Uterus (tissue), 3 donors: ENCODE measurements at regions not wholly inside any gene's neighbourhood (a gene's known extent, or its start where the extent isn't known, plus 50 kb on each side); places are given as distances from the start of the nearest gene placed in this dataset.

Experiments used
- DNase-seq, 2 donors: peaks; one replicate each; pipeline ENCODE4 v3.0.0-alpha.2; 2019 to 2020
- H3K27ac ChIP-seq, 2 donors: fragments of 200-600 bp; sonication (generic); 1 replicate in 1 of 2; 2 replicates in 1 of 2; pipeline ENCODE4 v1.5.1; 2016 to 2018
- H3K27me3 ChIP-seq, 2 donors: fragments of 200-600 bp; sonication (generic); one replicate each; pipeline ENCODE4 v1.5.1; 2018 to 2019; ENCODE audit warnings: control low read depth in 1 of 2
- H3K36me3 ChIP-seq, 2 donors: fragments of 200-600 bp; sonication (generic); one replicate each; pipeline ENCODE4 v1.5.1; 2019; ENCODE audit warnings: control low read depth in 1 of 2
- H3K4me1 ChIP-seq, 2 donors: fragments of 200-600 bp; sonication (generic); one replicate each; pipeline ENCODE4 v1.5.1; 2018 to 2019; ENCODE audit warnings: control low read depth in 1 of 2
- H3K4me3 ChIP-seq, 2 donors: fragments of 200-600 bp; sonication (generic); 1 replicate in 1 of 2; 2 replicates in 1 of 2; pipeline ENCODE4 v1.5.1; 2018 to 2019; ENCODE audit warnings: mild to moderate bottlenecking in 1 of 2
- H3K9me3 ChIP-seq, 2 donors: fragments of 200-600 bp; sonication (generic); one replicate each; pipeline ENCODE4 v1.5.1; 2019; ENCODE audit warnings: control low read depth in 1 of 2
- POLR2A ChIP-seq, 2 donors: fragments of 450-650 bp; IDR thresholded peaks; one replicate each; pipeline ENCODE4 v1.6.1; 2016; ENCODE audit warnings: antibody characterized with exemption in 2 of 2, mild to moderate bottlenecking in 1 of 2, moderate library complexity in 1 of 2
- intact Hi-C: fragments of 100-400 bp; cut with DNase I; formaldehyde crosslinking; loops from one replicate; pipeline ENCODE4 v1.15.1; 2023; ENCODE audit warnings: low total_unique reads
- TF ChIP-seq, protein P1 (sequence below), 4 experiments: fragments of 200-600 bp in 2 of 4; fragments of 450-650 bp in 2 of 4; sonication (generic) in 2 of 4; IDR thresholded peaks; one replicate each; pipeline ENCODE4 v1.5.1; 2016 to 2019; ENCODE audit warnings: antibody characterized with exemption in 4 of 4, mild to moderate bottlenecking in 2 of 4, moderate library complexity in 1 of 4
- donor health status: DM: yes; HTN: yes; CAD: no.

DNA sequence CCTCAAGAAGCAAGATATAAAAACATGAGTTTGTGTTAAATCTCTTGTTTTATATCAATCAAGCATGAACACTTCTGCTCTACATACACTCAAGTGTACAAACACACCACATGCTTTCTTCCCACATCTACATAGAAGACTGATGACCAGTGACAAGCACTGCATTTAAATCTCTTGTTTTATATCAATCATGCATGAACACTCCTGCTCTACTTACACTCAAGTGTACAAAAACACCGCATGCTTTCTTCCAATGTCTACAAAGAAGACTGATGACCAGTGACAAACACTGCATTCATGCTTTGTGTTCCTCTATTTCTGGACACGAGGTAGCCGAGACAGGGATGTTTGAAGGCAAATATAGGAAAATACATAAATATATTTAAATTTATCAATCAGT is 642.0 kb upstream of the PFKP start:
- TF ChIP-seq, protein P1, sequence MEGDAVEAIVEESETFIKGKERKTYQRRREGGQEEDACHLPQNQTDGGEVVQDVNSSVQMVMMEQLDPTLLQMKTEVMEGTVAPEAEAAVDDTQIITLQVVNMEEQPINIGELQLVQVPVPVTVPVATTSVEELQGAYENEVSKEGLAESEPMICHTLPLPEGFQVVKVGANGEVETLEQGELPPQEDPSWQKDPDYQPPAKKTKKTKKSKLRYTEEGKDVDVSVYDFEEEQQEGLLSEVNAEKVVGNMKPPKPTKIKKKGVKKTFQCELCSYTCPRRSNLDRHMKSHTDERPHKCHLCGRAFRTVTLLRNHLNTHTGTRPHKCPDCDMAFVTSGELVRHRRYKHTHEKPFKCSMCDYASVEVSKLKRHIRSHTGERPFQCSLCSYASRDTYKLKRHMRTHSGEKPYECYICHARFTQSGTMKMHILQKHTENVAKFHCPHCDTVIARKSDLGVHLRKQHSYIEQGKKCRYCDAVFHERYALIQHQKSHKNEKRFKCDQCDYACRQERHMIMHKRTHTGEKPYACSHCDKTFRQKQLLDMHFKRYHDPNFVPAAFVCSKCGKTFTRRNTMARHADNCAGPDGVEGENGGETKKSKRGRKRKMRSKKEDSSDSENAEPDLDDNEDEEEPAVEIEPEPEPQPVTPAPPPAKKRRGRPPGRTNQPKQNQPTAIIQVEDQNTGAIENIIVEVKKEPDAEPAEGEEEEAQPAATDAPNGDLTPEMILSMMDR (IDR thresholded peaks at IDR 0.05): no peak
- H3K4me1 ChIP-seq: no peaks in the 10 kb centered on the region
- H3K36me3 ChIP-seq: no peaks in the 10 kb centered on the region
- H3K4me3 ChIP-seq: no peak overlapping the region
- H3K9me3 ChIP-seq: no peaks in the 10 kb centered on the region
- no peaks in the 10 kb centered on the region for H3K27me3 ChIP-seq
- intact Hi-C loops: no loop called here
- no peak overlapping the region for H3K27ac ChIP-seq
- DNase-seq: no peak

DNA sequence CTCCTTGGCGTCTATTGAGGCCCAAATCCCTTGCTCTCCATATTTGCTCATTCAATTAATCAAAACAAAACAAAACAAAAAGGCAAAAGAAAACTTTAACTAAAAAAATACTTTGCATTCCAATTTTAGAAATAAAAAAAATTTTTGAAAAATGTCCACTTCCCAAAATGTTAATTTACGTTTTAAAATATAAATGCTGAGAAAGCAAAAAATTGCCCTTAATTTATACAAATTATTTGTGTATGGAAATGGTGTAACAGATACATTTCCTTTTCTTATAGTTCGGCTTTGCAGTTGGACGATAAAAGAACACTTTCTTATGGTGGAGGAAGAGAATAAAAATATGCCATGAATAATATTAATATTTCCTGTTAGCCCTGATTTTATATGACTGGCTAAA is 652.8 kb upstream of the PFKP start:
- Histone ChIP-seq H3K9me3 (no peaks in the 10 kb centered on the region), H3K27me3 (no peaks in the 10 kb centered on the region), H3K4me1 (no peaks in the 10 kb centered on the region), H3K27ac (no peak overlapping the region), H3K36me3 (no peaks in the 10 kb centered on the region), H3K4me3 (no peak overlapping the region)
- intact Hi-C loops: no loop called here
- DNase-seq: no peak
- no peak for TF ChIP-seq POLR2A (IDR thresholded peaks at IDR 0.05)
- TF ChIP-seq, protein P1 (IDR thresholded peaks at IDR 0.05): no peak

DNA sequence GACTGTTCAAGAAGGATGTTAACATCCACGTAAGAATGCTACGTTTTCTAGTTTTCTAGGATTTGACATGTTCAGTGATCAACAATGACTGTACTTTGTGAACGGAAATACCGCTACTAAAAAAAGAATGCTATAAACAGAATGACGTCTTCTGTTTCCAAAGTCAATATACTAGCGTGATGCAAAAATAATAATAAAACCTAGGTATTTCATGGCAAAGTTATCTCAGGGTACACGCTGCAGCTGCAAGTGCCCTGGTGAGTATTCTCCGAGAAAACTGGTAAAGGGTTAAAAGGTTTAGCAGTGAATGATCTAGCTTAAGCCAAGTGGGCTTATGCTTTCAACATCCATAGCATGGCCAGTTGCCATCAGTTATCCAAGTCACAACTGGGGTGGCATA is 653.3 kb upstream of the PFKP start:
- no peaks in the 10 kb centered on the region for H3K9me3 ChIP-seq
- no peaks in the 10 kb centered on the region for H3K27me3 ChIP-seq
- DNase-seq: no peak
- no peak for TF ChIP-seq POLR2A (IDR thresholded peaks at IDR 0.05)
- TF ChIP-seq, protein P1 (IDR thresholded peaks at IDR 0.05): no peak
- no peak overlapping the region for H3K27ac ChIP-seq
- intact Hi-C loops: no loop called here
- H3K36me3 ChIP-seq: no peaks in the 10 kb centered on the region
- no peak overlapping the region for H3K4me3 ChIP-seq
- no peaks in the 10 kb centered on the region for H3K4me1 ChIP-seq

DNA sequence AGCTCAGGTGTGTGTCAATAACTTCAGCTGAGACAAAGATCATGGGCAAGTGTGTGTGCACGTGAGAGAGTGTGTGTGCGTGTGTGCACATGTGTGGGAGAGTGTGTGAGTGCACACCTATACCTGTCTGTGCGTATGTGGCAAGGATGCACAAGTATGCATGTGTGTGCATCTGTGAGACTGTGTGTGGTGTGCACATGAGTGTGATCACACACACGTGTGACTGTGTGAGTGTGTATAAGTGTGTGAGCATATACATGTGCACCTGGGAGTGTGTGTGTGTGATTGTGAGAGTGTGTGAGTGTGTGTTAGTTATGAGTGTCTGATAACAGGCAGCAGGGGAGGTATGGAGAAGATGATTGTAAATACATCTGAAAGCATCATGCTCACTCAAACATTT is 657.3 kb upstream of the PFKP start:
- H3K4me1 ChIP-seq: no peaks in the 10 kb centered on the region
- no peaks in the 10 kb centered on the region for H3K9me3 ChIP-seq
- no peaks in the 10 kb centered on the region for H3K27me3 ChIP-seq
- no peak overlapping the region for H3K27ac ChIP-seq
- no peak for DNase-seq
- intact Hi-C loops: no loop called here
- TF ChIP-seq POLR2A (IDR thresholded peaks at IDR 0.05): no peak
- TF ChIP-seq, protein P1 (IDR thresholded peaks at IDR 0.05): no peak
- H3K4me3 ChIP-seq: no peak overlapping the region
- H3K36me3 ChIP-seq: no peaks in the 10 kb centered on the region

DNA sequence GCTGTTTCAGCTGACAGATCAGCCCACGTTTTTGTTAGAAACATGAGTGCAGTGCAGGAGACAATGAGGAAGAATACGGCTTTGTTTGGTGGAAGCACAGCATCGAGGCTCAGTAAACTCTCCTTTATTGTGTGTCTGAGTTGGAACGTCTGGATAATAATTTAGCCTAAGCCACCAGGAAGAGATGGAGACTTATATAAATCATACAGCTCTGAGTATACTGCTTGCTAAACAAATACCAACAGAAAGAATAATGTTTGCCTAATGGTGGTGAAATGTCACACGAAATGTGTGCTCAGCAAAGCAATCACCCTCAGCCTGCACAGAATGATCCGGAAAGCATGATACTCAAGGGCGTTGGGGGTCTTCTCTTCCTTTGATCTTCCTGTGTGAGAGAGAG is 664.1 kb upstream of the ADARB2 start:
- no peak for DNase-seq
- no peaks in the 10 kb centered on the region for H3K9me3 ChIP-seq
- TF ChIP-seq, protein P1 (IDR thresholded peaks at IDR 0.05): no peak
- no peak for TF ChIP-seq POLR2A (IDR thresholded peaks at IDR 0.05)
- intact Hi-C loops: no loop called here
- H3K27me3 ChIP-seq: no peaks in the 10 kb centered on the region
- H3K36me3 ChIP-seq: no peaks in the 10 kb centered on the region
- no peak overlapping the region for H3K27ac ChIP-seq
- H3K4me3 ChIP-seq: no peak overlapping the region
- H3K4me1 ChIP-seq: no peaks in the 10 kb centered on the region
